ENCODE measurements at regions not wholly inside any gene's neighbourhood (a gene's known extent, or its start where the extent isn't known, plus 50 kb on each side); places are given as distances from the start of the nearest gene placed in this dataset.
A peak's percentile ranks its signal among the peaks of the same experiment; 100 is the strongest.

DNA sequence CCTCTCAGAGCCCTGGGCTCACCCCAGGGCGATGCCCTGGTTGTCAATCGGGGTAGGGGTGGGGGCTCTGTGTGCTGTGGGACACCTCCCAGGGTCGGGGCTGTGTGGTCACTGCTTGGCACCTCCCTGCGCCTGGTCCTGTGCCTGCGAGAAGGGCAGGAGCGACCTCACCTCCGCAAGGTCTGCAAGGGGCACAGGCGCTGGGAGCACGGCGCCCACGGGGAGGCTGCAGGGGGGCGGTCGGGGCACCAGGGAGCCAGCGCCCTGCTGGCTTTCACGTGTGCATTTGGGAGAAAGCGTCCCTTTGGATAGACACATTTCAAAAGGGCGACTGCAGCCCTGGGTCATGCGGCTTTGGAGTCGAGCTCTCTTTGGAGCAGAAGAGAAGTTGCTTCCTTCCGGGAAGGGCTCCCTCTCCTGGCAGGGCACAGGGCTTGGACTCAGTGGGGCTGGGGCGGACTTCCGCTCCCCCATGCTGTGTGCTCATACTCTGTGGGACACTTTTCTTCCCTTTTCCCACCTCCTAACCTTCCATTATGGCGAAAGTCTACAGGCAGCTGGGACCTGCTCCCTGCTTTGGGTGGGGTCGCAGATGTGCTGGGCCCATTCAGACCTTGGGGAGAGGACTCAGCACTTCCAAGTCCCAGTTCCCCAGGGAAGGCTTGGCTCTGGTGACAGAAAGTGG is 52.9 kb upstream of the SLC28A3 start:
- Histone ChIP-seq H3K4me1 (no peaks in the 10 kb centered on the region), H3K4me3 (ENCODE audit: low read depth, low read length) (no peak overlapping the region), H3K36me3 (no peaks in the 10 kb centered on the region), H3K9me3 (no peaks in the 10 kb centered on the region), H3K27me3 (no peaks in the 10 kb centered on the region)
- TF ChIP-seq, protein P1, sequence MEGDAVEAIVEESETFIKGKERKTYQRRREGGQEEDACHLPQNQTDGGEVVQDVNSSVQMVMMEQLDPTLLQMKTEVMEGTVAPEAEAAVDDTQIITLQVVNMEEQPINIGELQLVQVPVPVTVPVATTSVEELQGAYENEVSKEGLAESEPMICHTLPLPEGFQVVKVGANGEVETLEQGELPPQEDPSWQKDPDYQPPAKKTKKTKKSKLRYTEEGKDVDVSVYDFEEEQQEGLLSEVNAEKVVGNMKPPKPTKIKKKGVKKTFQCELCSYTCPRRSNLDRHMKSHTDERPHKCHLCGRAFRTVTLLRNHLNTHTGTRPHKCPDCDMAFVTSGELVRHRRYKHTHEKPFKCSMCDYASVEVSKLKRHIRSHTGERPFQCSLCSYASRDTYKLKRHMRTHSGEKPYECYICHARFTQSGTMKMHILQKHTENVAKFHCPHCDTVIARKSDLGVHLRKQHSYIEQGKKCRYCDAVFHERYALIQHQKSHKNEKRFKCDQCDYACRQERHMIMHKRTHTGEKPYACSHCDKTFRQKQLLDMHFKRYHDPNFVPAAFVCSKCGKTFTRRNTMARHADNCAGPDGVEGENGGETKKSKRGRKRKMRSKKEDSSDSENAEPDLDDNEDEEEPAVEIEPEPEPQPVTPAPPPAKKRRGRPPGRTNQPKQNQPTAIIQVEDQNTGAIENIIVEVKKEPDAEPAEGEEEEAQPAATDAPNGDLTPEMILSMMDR (IDR thresholded peaks at IDR 0.05; ENCODE audit: low read depth, low read length): no peak
- DNase-seq: no peak

DNA sequence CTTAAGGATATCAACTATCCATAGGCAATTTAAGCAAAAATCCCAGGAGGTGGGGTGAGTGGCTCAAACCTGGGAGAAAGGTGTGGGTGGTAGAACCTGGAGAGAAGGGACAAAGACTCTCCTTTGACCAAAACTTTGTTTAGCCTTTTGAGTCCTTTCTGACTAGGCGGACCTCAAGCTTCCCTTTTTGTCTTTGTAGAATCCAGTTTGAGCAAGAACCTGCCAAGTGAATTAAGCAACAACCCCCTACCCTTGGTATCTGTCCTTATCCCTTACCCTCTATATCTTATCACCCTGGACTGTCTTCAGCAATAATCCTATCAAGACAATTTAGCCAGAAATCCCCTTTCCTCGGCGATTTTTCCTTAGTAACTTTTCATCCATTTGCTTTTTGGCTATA is 53.5 kb upstream of the SLC28A3 start:
- Histone ChIP-seq H3K4me1 (no peaks in the 10 kb centered on the region), H3K36me3 (no peaks in the 10 kb centered on the region), H3K9me3 (no peaks in the 10 kb centered on the region), H3K4me3 (ENCODE audit: low read depth, low read length) (no peak overlapping the region), H3K27me3 (no peaks in the 10 kb centered on the region)
- TF ChIP-seq, protein P1 (IDR thresholded peaks at IDR 0.05; ENCODE audit: low read depth, low read length): no peak
- DNase-seq: no peak

- TF ChIP-seq, protein P1 (IDR thresholded peaks at IDR 0.05; ENCODE audit: low read depth, low read length): peak; percentile 85
- Histone ChIP-seq H3K36me3 (no peaks in the 10 kb centered on the region), H3K27me3 (no peaks in the 10 kb centered on the region), H3K4me1 (no peaks in the 10 kb centered on the region), H3K4me3 (ENCODE audit: low read depth, low read length) (no peak overlapping the region), H3K9me3 (no peaks in the 10 kb centered on the region)
- DNase-seq: peak; percentile 59
Measured at GRCh38 chr9:84397151-84397728, 56.7 kb upstream of the SLC28A3 start.

GRCh38 chr9:84397822-84398221 is 57.3 kb upstream of the SLC28A3 start:
- no peaks in the 10 kb centered on the region for H3K27me3 ChIP-seq
- H3K9me3 ChIP-seq: no peaks in the 10 kb centered on the region
- H3K36me3 ChIP-seq: no peaks in the 10 kb centered on the region
- TF ChIP-seq, protein P1 (IDR thresholded peaks at IDR 0.05; ENCODE audit: low read depth, low read length): no peak
- DNase-seq: no peak
- H3K4me1 ChIP-seq: no peaks in the 10 kb centered on the region
- no peak overlapping the region for H3K4me3 ChIP-seq (ENCODE audit: low read depth, low read length)

GRCh38 chr9:84402517-84402916 is 62.0 kb upstream of the SLC28A3 start:
- H3K9me3 ChIP-seq: no peaks in the 10 kb centered on the region
- H3K36me3 ChIP-seq: no peaks in the 10 kb centered on the region
- H3K4me1 ChIP-seq: no peaks in the 10 kb centered on the region
- no peak for DNase-seq
- TF ChIP-seq, protein P1 (IDR thresholded peaks at IDR 0.05; ENCODE audit: low read depth, low read length): no peak
- H3K27me3 ChIP-seq: no peaks in the 10 kb centered on the region
- no peak overlapping the region for H3K4me3 ChIP-seq (ENCODE audit: low read depth, low read length)

- Histone ChIP-seq H3K4me3 (ENCODE audit: low read depth, low read length) (no peak overlapping the region), H3K36me3 (no peaks in the 10 kb centered on the region), H3K4me1 (no peaks in the 10 kb centered on the region), H3K9me3 (no peaks in the 10 kb centered on the region), H3K27me3 (no peaks in the 10 kb centered on the region)
- TF ChIP-seq, protein P1 (IDR thresholded peaks at IDR 0.05; ENCODE audit: low read depth, low read length): no peak
- DNase-seq: no peak
Measured at GRCh38 chr9:84403288-84403687, 62.7 kb upstream of the SLC28A3 start.

Measured in BE2C (cell line).